ENCODE measurements at regions not wholly inside any gene's neighbourhood (a gene's known extent, or its start where the extent isn't known, plus 50 kb on each side); places are given as distances from the start of the nearest gene placed in this dataset.

GRCh38 chr15:96075895-96076294, 254.6 kb upstream of the NR2F2 start:
- Mint-ChIP-seq H3K9me3 (peaks cover 0 to 3% (median 0%) of the 10 kb centered on the region in 9 donors), H3K4me3 (no peak overlapping the region), H3K27me3 (peaks cover 3 to 18% (median 5%) of the 10 kb centered on the region in 5 donors), H3K36me3 (no peaks in the 10 kb centered on the region), H3K4me1 (no peaks in the 10 kb centered on the region), H3K27ac (no peak overlapping the region)
- no peak for ATAC-seq
- no peak for DNase-seq
- POLR2A ChIA-PET, result no interaction called here

GRCh38 chr15:96076350-96076749, 254.2 kb upstream of the NR2F2 start:
- H3K36me3 Mint-ChIP-seq, result no peaks in the 10 kb centered on the region
- no peak for ATAC-seq
- H3K9me3 Mint-ChIP-seq, result peaks cover 0 to 3% (median 0%) of the 10 kb centered on the region in 9 donors
- H3K4me3 Mint-ChIP-seq, result no peak overlapping the region
- no peak for DNase-seq
- POLR2A ChIA-PET, result no interaction called here
- peaks cover 3 to 18% (median 5%) of the 10 kb centered on the region in 5 donors for H3K27me3 Mint-ChIP-seq
- no peak overlapping the region for H3K27ac Mint-ChIP-seq
- no peaks in the 10 kb centered on the region for H3K4me1 Mint-ChIP-seq

- peaks cover 0 to 18% (median 5%) of the 10 kb centered on the region in 5 donors for H3K27me3 Mint-ChIP-seq
- no peak overlapping the region for H3K4me3 Mint-ChIP-seq
- DNase-seq, result no peak
- no peaks in the 10 kb centered on the region for H3K4me1 Mint-ChIP-seq
- peaks cover 0 to 4% (median 0%) of the 10 kb centered on the region in 9 donors for H3K9me3 Mint-ChIP-seq
- ATAC-seq, result no peak
- no peaks in the 10 kb centered on the region for H3K36me3 Mint-ChIP-seq
- H3K27ac Mint-ChIP-seq, result no peak overlapping the region
- POLR2A ChIA-PET, result no interaction called here
These were observed 251.5 kb upstream of the NR2F2 start for GRCh38 chr15:96079041-96079440.

- H3K9me3 Mint-ChIP-seq, result peaks cover 0 to 4% (median 0%) of the 10 kb centered on the region in 9 donors
- no peak for ATAC-seq
- no peak for DNase-seq
- peaks cover 0 to 19% (median 5%) of the 10 kb centered on the region in 5 donors for H3K27me3 Mint-ChIP-seq
- POLR2A ChIA-PET, result no interaction called here
- no peaks in the 10 kb centered on the region for H3K4me1 Mint-ChIP-seq
- H3K36me3 Mint-ChIP-seq, result no peaks in the 10 kb centered on the region
- H3K4me3 Mint-ChIP-seq, result no peak overlapping the region
- no peak overlapping the region for H3K27ac Mint-ChIP-seq
These were observed 250.6 kb upstream of the NR2F2 start for GRCh38 chr15:96079882-96080281.

DNA sequence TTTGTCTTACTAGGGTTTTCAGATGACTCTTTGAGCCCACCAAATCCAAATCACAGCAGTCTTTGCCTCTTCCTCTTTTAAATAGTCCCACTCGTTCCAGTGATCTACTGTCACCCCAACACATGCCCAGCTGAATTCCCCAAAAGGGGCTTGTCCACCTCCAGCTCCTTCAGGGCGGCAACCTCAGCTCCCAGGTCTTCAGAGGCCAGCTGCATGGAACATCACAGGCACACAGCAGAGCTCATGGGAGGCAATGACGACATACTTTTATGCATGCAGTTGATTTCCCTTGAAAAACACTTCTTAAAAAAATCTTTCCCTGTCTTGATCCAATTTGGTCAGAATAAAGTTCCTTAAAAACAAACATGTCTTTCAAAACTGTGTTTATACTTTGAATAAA, 244.3 kb upstream of the NR2F2 start:
- Mint-ChIP-seq H3K27ac (no peak overlapping the region), H3K9me3 (peaks cover 0 to 4% (median 0%) of the 10 kb centered on the region in 9 donors), H3K4me1 (no peaks in the 10 kb centered on the region), H3K4me3 (no peak overlapping the region), H3K27me3 (peaks cover 0 to 26% (median 14%) of the 10 kb centered on the region in 5 donors), H3K36me3 (no peaks in the 10 kb centered on the region)
- POLR2A ChIA-PET, result no interaction called here
- no peak for DNase-seq
- no peak for ATAC-seq

- H3K36me3 Mint-ChIP-seq, result no peaks in the 10 kb centered on the region
- POLR2A ChIA-PET, result no interaction called here
- no peak overlapping the region for H3K27ac Mint-ChIP-seq
- ATAC-seq (no peak), DNase-seq (no peak)
- peaks cover 0 to 26% (median 14%) of the 10 kb centered on the region in 5 donors for H3K27me3 Mint-ChIP-seq
- no peak overlapping the region for H3K4me3 Mint-ChIP-seq
- H3K9me3 Mint-ChIP-seq, result peaks cover 0 to under 1% (median 0%) of the 10 kb centered on the region in 9 donors
- no peaks in the 10 kb centered on the region for H3K4me1 Mint-ChIP-seq
These were observed 243.2 kb upstream of the NR2F2 start for GRCh38 chr15:96087180-96087884.

GRCh38 chr15:96088650-96089049, 241.8 kb upstream of the NR2F2 start:
- no peak for ATAC-seq
- POLR2A ChIA-PET, result no interaction called here
- H3K36me3 Mint-ChIP-seq, result no peaks in the 10 kb centered on the region
- H3K27ac Mint-ChIP-seq, result no peak overlapping the region
- peaks cover 0 to 18% (median 14%) of the 10 kb centered on the region in 5 donors for H3K27me3 Mint-ChIP-seq
- H3K9me3 Mint-ChIP-seq, result no peaks in the 10 kb centered on the region
- no peak for DNase-seq
- no peaks in the 10 kb centered on the region for H3K4me1 Mint-ChIP-seq
- no peak overlapping the region for H3K4me3 Mint-ChIP-seq

DNA sequence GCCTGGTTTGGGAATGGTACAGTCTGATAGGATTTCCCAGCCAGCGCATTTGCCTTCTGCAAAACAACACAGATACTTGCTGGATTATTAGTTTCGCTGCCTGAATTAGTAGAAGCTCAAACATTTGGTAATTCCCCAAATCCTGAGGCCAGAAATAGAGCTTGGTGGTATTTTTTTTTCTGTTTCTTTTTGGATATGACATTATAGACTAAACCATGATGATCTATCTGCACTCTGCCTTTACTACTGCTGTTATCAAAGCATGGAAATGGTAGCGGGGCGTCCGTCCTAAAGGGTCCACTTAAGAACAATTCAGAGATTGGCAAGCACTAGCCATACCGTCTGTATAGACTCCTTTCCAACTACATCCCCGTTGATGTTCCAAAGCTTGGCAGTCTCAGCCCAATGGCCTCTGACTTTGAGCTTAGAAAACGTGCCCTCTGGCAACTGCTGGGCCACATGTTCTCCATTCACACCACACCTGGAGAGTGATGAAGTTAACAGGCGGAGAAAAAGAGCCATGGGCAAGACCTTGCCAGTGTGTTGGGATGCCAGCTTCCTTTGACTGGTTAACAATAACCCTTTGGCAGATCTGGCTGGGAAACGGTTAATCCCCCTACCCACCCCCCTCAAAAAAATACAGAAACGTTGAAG, 241.0 kb upstream of the NR2F2 start:
- H3K36me3 Mint-ChIP-seq, result no peaks in the 10 kb centered on the region
- H3K4me1 Mint-ChIP-seq, result no peaks in the 10 kb centered on the region
- DNase-seq (no peak), ATAC-seq (no peak)
- H3K9me3 Mint-ChIP-seq, result no peaks in the 10 kb centered on the region
- H3K27me3 Mint-ChIP-seq, result peaks cover 0 to 22% (median 14%) of the 10 kb centered on the region in 5 donors
- H3K27ac Mint-ChIP-seq, result no peak overlapping the region
- no peak overlapping the region for H3K4me3 Mint-ChIP-seq
- POLR2A ChIA-PET, result no interaction called here

- no peak overlapping the region for H3K27ac Mint-ChIP-seq
- ATAC-seq, result no peak
- peaks cover 4 to 27% (median 14%) of the 10 kb centered on the region in 5 donors for H3K27me3 Mint-ChIP-seq
- POLR2A ChIA-PET, result no interaction called here
- no peaks in the 10 kb centered on the region for H3K36me3 Mint-ChIP-seq
- H3K4me1 Mint-ChIP-seq, result no peaks in the 10 kb centered on the region
- no peak for DNase-seq
- peaks cover 0 to 10% (median 0%) of the 10 kb centered on the region in 9 donors for H3K9me3 Mint-ChIP-seq
- no peak overlapping the region for H3K4me3 Mint-ChIP-seq
These were observed 238.3 kb upstream of the NR2F2 start for GRCh38 chr15:96092186-96092585.

DNA sequence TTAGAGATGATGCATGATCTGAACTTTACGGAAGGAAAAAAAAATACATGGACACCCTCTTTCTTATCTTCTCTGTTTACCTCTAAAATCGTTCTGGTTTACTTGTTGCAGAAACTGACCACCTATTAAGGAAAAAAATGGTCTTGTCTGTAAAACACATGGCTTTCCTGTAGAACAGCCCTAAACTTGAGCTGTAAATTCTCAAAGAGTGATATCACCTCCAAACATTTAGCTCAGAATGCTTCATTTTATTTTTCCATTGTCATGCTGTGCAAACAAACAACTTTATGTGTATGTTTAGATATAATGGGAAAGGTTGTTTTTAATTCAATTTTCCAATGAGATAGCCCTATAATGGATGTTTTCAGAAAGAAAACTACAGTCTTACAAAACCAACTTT, 237.4 kb upstream of the NR2F2 start:
- no peak overlapping the region for H3K4me3 Mint-ChIP-seq
- no peak for ATAC-seq
- no peaks in the 10 kb centered on the region for H3K4me1 Mint-ChIP-seq
- peaks cover 4 to 27% (median 11%) of the 10 kb centered on the region in 5 donors for H3K27me3 Mint-ChIP-seq
- H3K36me3 Mint-ChIP-seq, result no peaks in the 10 kb centered on the region
- peaks cover 0 to 10% (median 0%) of the 10 kb centered on the region in 9 donors for H3K9me3 Mint-ChIP-seq
- POLR2A ChIA-PET, result no interaction called here
- H3K27ac Mint-ChIP-seq, result no peak overlapping the region
- no peak for DNase-seq

DNA sequence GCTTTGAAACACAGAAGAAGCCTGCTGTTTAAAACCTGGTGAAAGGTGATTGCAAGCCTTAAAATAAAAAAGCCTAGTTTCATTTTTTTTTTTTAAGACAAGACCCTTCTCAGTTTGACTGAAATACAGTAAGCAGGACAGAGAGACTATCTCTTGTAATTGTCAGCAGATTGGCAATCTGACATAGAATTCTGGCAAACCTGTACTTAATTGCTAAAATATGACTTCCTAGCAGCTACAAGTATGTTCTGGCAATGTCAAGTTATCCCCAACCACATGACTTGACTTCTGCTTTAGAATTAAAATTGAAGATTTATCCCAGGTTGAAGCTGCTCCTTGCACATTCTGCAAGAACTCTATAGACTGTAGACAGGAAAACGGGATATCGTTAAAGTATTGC, 232.8 kb upstream of the NR2F2 start:
- POLR2A ChIA-PET, result no interaction called here
- Mint-ChIP-seq H3K36me3 (no peaks in the 10 kb centered on the region), H3K4me1 (no peaks in the 10 kb centered on the region), H3K9me3 (peaks cover 0 to 10% (median 0%) of the 10 kb centered on the region in 9 donors), H3K27me3 (peaks cover 2 to 25% (median 8%) of the 10 kb centered on the region in 5 donors), H3K4me3 (no peak overlapping the region), H3K27ac (no peak overlapping the region)
- DNase-seq, result no peak
- ATAC-seq, result no peak

DNA sequence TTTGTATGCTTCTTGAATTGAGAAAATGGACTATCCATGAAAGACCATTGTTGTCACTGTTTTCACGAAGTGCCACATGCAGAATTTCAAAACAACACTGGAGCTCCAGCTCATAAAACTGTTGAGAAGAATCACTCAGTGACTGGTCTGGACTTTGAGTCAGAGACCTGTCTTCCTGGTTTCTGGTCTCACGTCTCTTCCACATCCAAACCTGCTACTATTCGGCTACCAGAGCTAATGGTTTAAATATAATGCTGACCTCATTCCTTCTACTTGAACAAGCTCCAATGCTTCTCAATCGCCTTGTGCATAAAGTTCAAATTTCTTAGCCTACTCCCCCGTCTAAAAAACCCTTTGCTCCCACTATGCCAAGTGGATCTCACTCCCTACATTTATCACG, 227.9 kb upstream of the NR2F2 start:
- Mint-ChIP-seq H3K9me3 (peaks cover 0 to 7% (median 0%) of the 10 kb centered on the region in 9 donors), H3K27ac (no peak overlapping the region), H3K4me1 (no peaks in the 10 kb centered on the region), H3K27me3 (peaks cover 1 to 18% (median 9%) of the 10 kb centered on the region in 5 donors), H3K4me3 (no peak overlapping the region), H3K36me3 (no peaks in the 10 kb centered on the region)
- no peak for ATAC-seq
- no peak for DNase-seq
- POLR2A ChIA-PET, result no interaction called here

- H3K27me3 Mint-ChIP-seq, result peaks cover 0 to 17% (median 4%) of the 10 kb centered on the region in 5 donors
- H3K4me1 Mint-ChIP-seq, result no peaks in the 10 kb centered on the region
- peaks cover 0 to 4% (median 0%) of the 10 kb centered on the region in 9 donors for H3K9me3 Mint-ChIP-seq
- H3K4me3 Mint-ChIP-seq, result no peak overlapping the region
- POLR2A ChIA-PET, result no interaction called here
- no peaks in the 10 kb centered on the region for H3K36me3 Mint-ChIP-seq
- H3K27ac Mint-ChIP-seq, result no peak overlapping the region
- ATAC-seq, result no peak
- no peak for DNase-seq
These were observed 224.3 kb upstream of the NR2F2 start for GRCh38 chr15:96106181-96106580.
